ENCODE measurements at regions not wholly inside any gene's neighbourhood (a gene's known extent, or its start where the extent isn't known, plus 50 kb on each side); places are given as distances from the start of the nearest gene placed in this dataset.

GRCh38 chr6:47360388-47360787, 50.7 kb upstream of the TNFRSF21 start:
- DNase-seq: no peak

GRCh38 chr6:47362857-47363461, 53.3 kb upstream of the TNFRSF21 start:
- DNase-seq: no peak

- DNase-seq: no peak
Observed at GRCh38 chr6:47363736-47364135, 54.0 kb upstream of the TNFRSF21 start.

- DNase-seq: no peak
Observed at GRCh38 chr6:47366335-47366890, 56.7 kb upstream of the TNFRSF21 start.

GRCh38 chr6:47371139-47371869, 61.6 kb upstream of the TNFRSF21 start:
- DNase-seq: no peak

- DNase-seq: no peak
Observed at GRCh38 chr6:47371870-47372255, 62.2 kb upstream of the TNFRSF21 start.

- no peak for DNase-seq
Observed at GRCh38 chr6:47372318-47372717, 62.6 kb upstream of the TNFRSF21 start.

- no peak for DNase-seq
Observed at GRCh38 chr6:47375426-47375825, 65.7 kb upstream of the TNFRSF21 start.

GRCh38 chr6:47376930-47377329, 67.2 kb upstream of the TNFRSF21 start:
- no peak for DNase-seq

GRCh38 chr6:47377971-47378370, 68.3 kb upstream of the TNFRSF21 start:
- DNase-seq: no peak

- no peak for DNase-seq
Observed at GRCh38 chr6:47379328-47379727, 69.6 kb upstream of the TNFRSF21 start.

- no peak for DNase-seq
Observed at GRCh38 chr6:47380251-47380650, 70.5 kb upstream of the TNFRSF21 start.

GRCh38 chr6:47381036-47381435, 71.3 kb upstream of the TNFRSF21 start:
- no peak for DNase-seq

GRCh38 chr6:47383360-47383759, 73.7 kb upstream of the TNFRSF21 start:
- no peak for DNase-seq

- DNase-seq: no peak
Observed at GRCh38 chr6:47391675-47392074, 82.0 kb upstream of the TNFRSF21 start.

GRCh38 chr6:47392251-47392650, 82.5 kb upstream of the TNFRSF21 start:
- no peak for DNase-seq

GRCh38 chr6:47396401-47397069, 81.1 kb upstream of the CD2AP start:
- no peak for DNase-seq

GRCh38 chr6:47400581-47400980, 77.0 kb upstream of the CD2AP start:
- no peak for DNase-seq

- no peak for DNase-seq
Observed at GRCh38 chr6:47402081-47402480, 75.5 kb upstream of the CD2AP start.

GRCh38 chr6:47403056-47403455, 74.5 kb upstream of the CD2AP start:
- no peak for DNase-seq

- DNase-seq: no peak
Observed at GRCh38 chr6:47403801-47404200, 73.8 kb upstream of the CD2AP start.

- DNase-seq: no peak
Observed at GRCh38 chr6:47404435-47404834, 73.2 kb upstream of the CD2AP start.

GRCh38 chr6:47405273-47405672, 72.3 kb upstream of the CD2AP start:
- DNase-seq: no peak

All from hypothalamus (tissue), 51 donors.